IMR-90 (cell line): ENCODE measurements at regions not wholly inside any gene's neighbourhood (a gene's known extent, or its start where the extent isn't known, plus 50 kb on each side); places are given as distances from the start of the nearest gene placed in this dataset.

Source experiments
- ATAC-seq: fragments of 200-7000 bp; cut with Tn5 transposase; 2 replicates; pipeline ENCODE4 v1.9.1; 2020; ENCODE audit warnings: low read depth, mild to moderate bottlenecking, moderate library complexity
- BruUV-seq: library from RNA; stranded (reverse); fragments of 400-500 nt; replicated peaks from 2 replicates; lab custom pipeline; 2021; lab: Mats Ljungman, UMichigan
- CTCF ChIA-PET: fragments of 300-600 bp; formaldehyde crosslinking; extraction: SDS; loops from one replicate; lab custom pipeline; 2021; ENCODE audit warnings: antibody characterized with exemption; lab: Yijun Ruan, JAX
- POLR2A ChIA-PET: fragments of 300-600 bp; sonication (Branson Sonifier 250); formaldehyde crosslinking; loops from one replicate; lab custom pipeline; 2022; ENCODE audit warnings: antibody characterized with exemption; ENCODE audit not compliant: unreplicated experiment; lab: Charles Lee
- DNase-seq: peaks from one replicate; pipeline ENCODE4 v3.0.0; 2013
- H2AFZ ChIP-seq: replicated peaks from 2 replicates; pipeline ENCODE3; 2013; ENCODE audit warnings: low read length, mild to moderate bottlenecking; ENCODE audit not compliant: poor library complexity
- H2AK5ac ChIP-seq: 2 replicates; pipeline ENCODE4 v1.6.1; 2013; ENCODE audit warnings: low read depth, low read length, inconsistent platforms
- H2AK9ac ChIP-seq: replicated peaks from 2 replicates; pipeline ENCODE3; 2013; ENCODE audit warnings: mild to moderate bottlenecking, low read depth, low read length, moderate library complexity; ENCODE audit not compliant: poor library complexity
- H2BK120ac ChIP-seq: 2 replicates; pipeline ENCODE4 v1.6.1; 2013; ENCODE audit warnings: low read depth, low read length, inconsistent platforms
- H2BK15ac ChIP-seq: 3 replicates; pipeline ENCODE4 v1.6.1; 2013; ENCODE audit warnings: low read depth, low read length, inconsistent platforms
- H2BK20ac ChIP-seq: 2 replicates; pipeline ENCODE4 v1.6.1; 2013; ENCODE audit warnings: low read depth, mild to moderate bottlenecking, inconsistent platforms, low read length, moderate library complexity
- H2BK5ac ChIP-seq: 2 replicates; pipeline ENCODE4 v1.6.1; 2013; ENCODE audit warnings: mild to moderate bottlenecking, low read depth, low read length, inconsistent platforms; ENCODE audit not compliant: poor library complexity, severe bottlenecking
- H3K14ac ChIP-seq: replicated peaks from 2 replicates; pipeline ENCODE4 v1.6.1; 2013; ENCODE audit warnings: low read depth, low read length, inconsistent platforms
- H3K18ac ChIP-seq: 2 replicates; pipeline ENCODE4 v1.6.1; 2013; ENCODE audit warnings: low read depth, low read length, control low read depth
- H3K23ac ChIP-seq: 2 replicates; pipeline ENCODE4 v1.6.1; 2013; ENCODE audit warnings: low read depth, low read length, inconsistent platforms
- H3K27ac ChIP-seq: 2 replicates; pipeline ENCODE4 v1.5.1; 2013; ENCODE audit warnings: mild to moderate bottlenecking, control low read depth, low read length; ENCODE audit not compliant: insufficient read depth
- H3K27me3 ChIP-seq: 2 replicates; pipeline ENCODE4 v1.6.1; 2013; ENCODE audit warnings: low read length; ENCODE audit not compliant: control insufficient read depth, insufficient read depth
- H3K36me3 ChIP-seq: 2 replicates; pipeline ENCODE4 v1.6.1; 2013; ENCODE audit warnings: low read length, mixed read lengths; ENCODE audit not compliant: control insufficient read depth, insufficient read depth
- H3K4ac ChIP-seq: 2 replicates; pipeline ENCODE4 v1.6.1; 2013; ENCODE audit warnings: low read depth, low read length, inconsistent platforms
- H3K4me1 ChIP-seq: 2 replicates; pipeline ENCODE4 v1.6.1; 2013; ENCODE audit warnings: low read length, mixed read lengths; ENCODE audit not compliant: control insufficient read depth, insufficient read depth
- H3K4me2 ChIP-seq: 2 replicates; pipeline ENCODE4 v1.6.1; 2013; ENCODE audit warnings: low read depth, mild to moderate bottlenecking, control low read depth, low read length, moderate library complexity
- H3K4me3 ChIP-seq: 2 replicates; pipeline ENCODE4 v1.5.1; 2013; ENCODE audit warnings: low read depth, mild to moderate bottlenecking, control low read depth, low read length, moderate library complexity; ENCODE audit not compliant: insufficient read depth
- H3K56ac ChIP-seq: 2 replicates; pipeline ENCODE4 v1.6.1; 2013; ENCODE audit warnings: low read length, inconsistent platforms; ENCODE audit not compliant: insufficient read depth; ENCODE audit errors: extremely low read depth
- H3K79me1 ChIP-seq, 2 experiments: 2 replicates each; pipeline ENCODE4 v1.6.1; 2013; ENCODE audit warnings: low read length in 2 of 2, inconsistent platforms in 1 of 2, low read depth in 1 of 2
- H3K9ac ChIP-seq: 2 replicates; pipeline ENCODE4 v1.6.1; 2013; ENCODE audit warnings: low read depth, low read length, control low read depth
- H3K9me1 ChIP-seq: 2 replicates; pipeline ENCODE4 v1.6.1; 2013; ENCODE audit warnings: low read length, inconsistent platforms; ENCODE audit not compliant: insufficient read depth
- H3K9me3 ChIP-seq: 2 replicates; pipeline ENCODE4 v1.6.1; 2013; ENCODE audit warnings: low read length; ENCODE audit not compliant: control insufficient read depth, insufficient read depth
- H4K20me1 ChIP-seq: 2 replicates; pipeline ENCODE4 v1.6.1; 2013; ENCODE audit warnings: low read length, inconsistent platforms; ENCODE audit not compliant: insufficient read depth
- H4K5ac ChIP-seq: 2 replicates; pipeline ENCODE4 v1.6.1; 2013; ENCODE audit warnings: mild to moderate bottlenecking, low read depth, low read length, control low read depth
- H4K8ac ChIP-seq, 2 experiments: 2 replicates each; pipeline ENCODE4 v1.6.1; 2013; ENCODE audit warnings: low read depth in 2 of 2, low read length in 2 of 2, control low read depth in 1 of 2, inconsistent platforms in 1 of 2
- H4K91ac ChIP-seq: 2 replicates; pipeline ENCODE4 v1.6.1; 2013; ENCODE audit warnings: low read depth, low read length, inconsistent platforms; ENCODE audit not compliant: insufficient read depth
- BHLHE40 ChIP-seq: fragments of 150-350 bp; IDR thresholded peaks from 2 replicates; pipeline ENCODE4 v1.6.1; 2016; ENCODE audit warnings: mild to moderate bottlenecking, low read depth, low read length
- CEBPB ChIP-seq: IDR thresholded peaks from 2 replicates; pipeline ENCODE4 v1.6.1; 2012; ENCODE audit warnings: low read depth, low read length, improper control_type of control experiment
- CHD1 ChIP-seq: IDR thresholded peaks from 2 replicates; pipeline ENCODE4 v1.6.1; 2012; ENCODE audit warnings: low read depth, low read length, improper control_type of control experiment
- FOS ChIP-seq: fragments of 150-350 bp; IDR thresholded peaks from 2 replicates; pipeline ENCODE4 v1.6.1; 2016; ENCODE audit warnings: low read depth, low read length
- MAFK ChIP-seq: IDR thresholded peaks from 2 replicates; pipeline ENCODE4 v1.6.1; 2012; ENCODE audit warnings: low read depth, low read length, improper control_type of control experiment
- MAZ ChIP-seq: IDR thresholded peaks from 2 replicates; pipeline ENCODE4 v1.6.1; 2012; ENCODE audit warnings: low read depth, mild to moderate bottlenecking, low read length, improper control_type of control experiment, moderate library complexity, borderline replicate concordance
- MXI1 ChIP-seq: IDR thresholded peaks from 2 replicates; pipeline ENCODE4 v1.6.1; 2012; ENCODE audit warnings: low read depth, mild to moderate bottlenecking, low read length, moderate library complexity, borderline replicate concordance
- NFE2L2 ChIP-seq: fragments of 150-350 bp; IDR thresholded peaks from 2 replicates; pipeline ENCODE4 v1.6.1; 2016; ENCODE audit warnings: low read depth, mild to moderate bottlenecking, low read length
- POLR2A ChIP-seq: IDR thresholded peaks from 2 replicates; pipeline ENCODE4 v1.6.1; 2012; ENCODE audit warnings: mild to moderate bottlenecking, low read depth, low read length
- RAD21 ChIP-seq: IDR thresholded peaks from 2 replicates; pipeline ENCODE4 v1.6.1; 2012; ENCODE audit warnings: low read length, improper control_type of control experiment
- RCOR1 ChIP-seq: IDR thresholded peaks from 2 replicates; pipeline ENCODE4 v1.6.1; 2012; ENCODE audit warnings: mild to moderate bottlenecking, low read length, improper control_type of control experiment; ENCODE audit not compliant: insufficient replicate concordance
- RFX5 ChIP-seq: IDR thresholded peaks from 2 replicates; pipeline ENCODE4 v1.8.0; 2012; ENCODE audit warnings: low read depth, mild to moderate bottlenecking, low read length, moderate library complexity
- SMC3 ChIP-seq: fragments of 150-350 bp; IDR thresholded peaks from 2 replicates; pipeline ENCODE4 v1.6.1; 2016; ENCODE audit warnings: low read depth, mild to moderate bottlenecking, antibody characterized with exemption, low read length, moderate library complexity
- WGBS, 2 experiments: methylation state at CpG; one replicate each; pipeline versions ENCODE4 v1.1.5 to v1.1.7; 2013; ENCODE audit warnings: missing lambda C conversion rate in 2 of 2; ENCODE audit not compliant: insufficient read length in 1 of 2; ENCODE audit errors: extremely low coverage in 2 of 2; 5-methylcytosine and 5-hydroxymethylcytosine counted together
- dilution Hi-C: fragments of 300-500 bp; cut with HindIII; formaldehyde crosslinking; loops from one replicate; pipeline ENCODE4 v1.14.3; 2018; ENCODE audit warnings: low sequenced_read_pairs; ENCODE audit not compliant: unreplicated experiment
- in situ Hi-C: fragments of 300-500 bp; cut with MboI; formaldehyde crosslinking; loops from 3 replicates; pipeline ENCODE4 v1.14.3; 2019; ENCODE audit warnings: low sequenced_read_pairs, inconsistent platforms, mixed read lengths
- intact Hi-C: fragments of 100-400 bp; cut with micrococcal nuclease; formaldehyde crosslinking; loops from 2 replicates; pipeline ENCODE4 v1.10.0; 2022
- TF ChIP-seq, protein P1 (sequence below): fragments of 150-350 bp; IDR thresholded peaks from 2 replicates; pipeline ENCODE4 v1.6.1; 2017; ENCODE audit warnings: mild to moderate bottlenecking, antibody characterized with exemption, low read length, low read depth
- TF ChIP-seq, protein P2 (sequence below): fragments of 150-350 bp; IDR thresholded peaks from 2 replicates; pipeline ENCODE4 v1.6.1; 2016; ENCODE audit warnings: low read depth, mild to moderate bottlenecking, low read length, moderate library complexity, borderline replicate concordance
- TF ChIP-seq, protein P3 (sequence below): conservative IDR thresholded peaks from 2 replicates; pipeline ENCODE4 v1.5.1; 2012; ENCODE audit warnings: mild to moderate bottlenecking, low read depth, low read length, improper control_type of control experiment

DNA sequence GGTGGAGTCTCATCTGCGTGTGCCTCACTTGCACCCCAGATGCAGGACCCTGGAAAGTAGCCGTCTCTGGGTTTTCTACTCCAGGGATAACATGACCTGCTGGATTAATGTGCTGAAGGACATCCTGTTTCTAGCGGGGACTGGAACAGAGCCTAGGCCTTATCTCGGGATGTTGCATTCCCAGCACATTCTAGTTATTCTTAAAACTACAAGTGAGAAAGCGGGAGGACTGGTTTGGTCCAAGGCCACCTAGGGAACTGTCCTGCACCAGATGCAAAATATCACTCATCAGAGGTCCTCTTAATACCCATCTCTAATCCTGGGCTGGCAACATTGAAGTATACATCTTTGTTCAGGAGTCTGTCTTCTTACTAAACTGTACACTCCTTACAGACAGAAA is 179.9 kb downstream of the ZC3H11B start:
- CTCF ChIA-PET, result interaction anchor here (1.0 kb wide), 1 partner anchor 16 kb away, joined by 3 read pairs; no protein-coding TSS in a partner anchor
- TF ChIP-seq RFX5 (no peak), POLR2A (no peak), BHLHE40 (no peak), RAD21 (no peak), NFE2L2 (no peak), RCOR1 (no peak), CEBPB (no peak), MXI1 (no peak), MAZ (no peak), MAFK (no peak), SMC3 (no peak), FOS (no peak), CHD1 (no peak)
- TF ChIP-seq, protein P1, sequence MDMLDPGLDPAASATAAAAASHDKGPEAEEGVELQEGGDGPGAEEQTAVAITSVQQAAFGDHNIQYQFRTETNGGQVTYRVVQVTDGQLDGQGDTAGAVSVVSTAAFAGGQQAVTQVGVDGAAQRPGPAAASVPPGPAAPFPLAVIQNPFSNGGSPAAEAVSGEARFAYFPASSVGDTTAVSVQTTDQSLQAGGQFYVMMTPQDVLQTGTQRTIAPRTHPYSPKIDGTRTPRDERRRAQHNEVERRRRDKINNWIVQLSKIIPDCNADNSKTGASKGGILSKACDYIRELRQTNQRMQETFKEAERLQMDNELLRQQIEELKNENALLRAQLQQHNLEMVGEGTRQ, result no peak
- TF ChIP-seq, protein P2, sequence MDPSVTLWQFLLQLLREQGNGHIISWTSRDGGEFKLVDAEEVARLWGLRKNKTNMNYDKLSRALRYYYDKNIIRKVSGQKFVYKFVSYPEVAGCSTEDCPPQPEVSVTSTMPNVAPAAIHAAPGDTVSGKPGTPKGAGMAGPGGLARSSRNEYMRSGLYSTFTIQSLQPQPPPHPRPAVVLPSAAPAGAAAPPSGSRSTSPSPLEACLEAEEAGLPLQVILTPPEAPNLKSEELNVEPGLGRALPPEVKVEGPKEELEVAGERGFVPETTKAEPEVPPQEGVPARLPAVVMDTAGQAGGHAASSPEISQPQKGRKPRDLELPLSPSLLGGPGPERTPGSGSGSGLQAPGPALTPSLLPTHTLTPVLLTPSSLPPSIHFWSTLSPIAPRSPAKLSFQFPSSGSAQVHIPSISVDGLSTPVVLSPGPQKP, result no peak
- TF ChIP-seq, protein P3, sequence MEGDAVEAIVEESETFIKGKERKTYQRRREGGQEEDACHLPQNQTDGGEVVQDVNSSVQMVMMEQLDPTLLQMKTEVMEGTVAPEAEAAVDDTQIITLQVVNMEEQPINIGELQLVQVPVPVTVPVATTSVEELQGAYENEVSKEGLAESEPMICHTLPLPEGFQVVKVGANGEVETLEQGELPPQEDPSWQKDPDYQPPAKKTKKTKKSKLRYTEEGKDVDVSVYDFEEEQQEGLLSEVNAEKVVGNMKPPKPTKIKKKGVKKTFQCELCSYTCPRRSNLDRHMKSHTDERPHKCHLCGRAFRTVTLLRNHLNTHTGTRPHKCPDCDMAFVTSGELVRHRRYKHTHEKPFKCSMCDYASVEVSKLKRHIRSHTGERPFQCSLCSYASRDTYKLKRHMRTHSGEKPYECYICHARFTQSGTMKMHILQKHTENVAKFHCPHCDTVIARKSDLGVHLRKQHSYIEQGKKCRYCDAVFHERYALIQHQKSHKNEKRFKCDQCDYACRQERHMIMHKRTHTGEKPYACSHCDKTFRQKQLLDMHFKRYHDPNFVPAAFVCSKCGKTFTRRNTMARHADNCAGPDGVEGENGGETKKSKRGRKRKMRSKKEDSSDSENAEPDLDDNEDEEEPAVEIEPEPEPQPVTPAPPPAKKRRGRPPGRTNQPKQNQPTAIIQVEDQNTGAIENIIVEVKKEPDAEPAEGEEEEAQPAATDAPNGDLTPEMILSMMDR, result no peak
- in situ Hi-C loops, result no loop called here

More for the DNA sequence above, 179.9 kb downstream of the ZC3H11B start:
- intact Hi-C loops (no loop called here), dilution Hi-C loops (no loop called here)
- H2AK5ac ChIP-seq, result no peak overlapping the region
- no peaks in the 10 kb centered on the region for H3K27me3 ChIP-seq
- H4K91ac ChIP-seq, result no peak overlapping the region
- no peak overlapping the region for H4K5ac ChIP-seq
- no peaks in the 10 kb centered on the region for H3K79me1 ChIP-seq
- no peak overlapping the region for H3K56ac ChIP-seq
- H3K27ac ChIP-seq, result no peak overlapping the region
- no peaks in the 10 kb centered on the region for H3K9me1 ChIP-seq
- no peaks in the 10 kb centered on the region for H4K20me1 ChIP-seq
- no peak overlapping the region for H2BK20ac ChIP-seq
- H4K8ac ChIP-seq, result no peak overlapping the region
- H3K4me3 ChIP-seq, result no peak overlapping the region
- H2AFZ ChIP-seq, result no peak overlapping the region
- no peak overlapping the region for H3K9ac ChIP-seq
- no peaks in the 10 kb centered on the region for H3K36me3 ChIP-seq
- no TSS peak for BruUV-seq
- H3K18ac ChIP-seq, result no peak overlapping the region
- no peak overlapping the region for H3K14ac ChIP-seq
- ATAC-seq (no peak), DNase-seq (no peak)
- H3K9me3 ChIP-seq, result no peaks in the 10 kb centered on the region
- H3K4me1 ChIP-seq, result no peaks in the 10 kb centered on the region
- no peak overlapping the region for H3K4ac ChIP-seq
- no peak overlapping the region for H2BK15ac ChIP-seq
- no peak overlapping the region for H2AK9ac ChIP-seq
- no peak overlapping the region for H2BK5ac ChIP-seq
- whole genome bisulfite sequencing, 2 experiments, result 40% methylated on average over 1 of the region's 5 CpGs; no CpG with 5 or more reads in 1 of the 2 experiments
- H2BK120ac ChIP-seq, result no peak overlapping the region
- POLR2A ChIA-PET, result no interaction called here
- no peak overlapping the region for H3K23ac ChIP-seq
- no peak overlapping the region for H3K4me2 ChIP-seq
